ENCODE measurements at regions not wholly inside any gene's neighbourhood (a gene's known extent, or its start where the extent isn't known, plus 50 kb on each side); places are given as distances from the start of the nearest gene placed in this dataset.

GRCh38 chr10:52631648-52632047 lies 140.9 kb downstream of the MBL2 start:
- TF ChIP-seq, protein P1, sequence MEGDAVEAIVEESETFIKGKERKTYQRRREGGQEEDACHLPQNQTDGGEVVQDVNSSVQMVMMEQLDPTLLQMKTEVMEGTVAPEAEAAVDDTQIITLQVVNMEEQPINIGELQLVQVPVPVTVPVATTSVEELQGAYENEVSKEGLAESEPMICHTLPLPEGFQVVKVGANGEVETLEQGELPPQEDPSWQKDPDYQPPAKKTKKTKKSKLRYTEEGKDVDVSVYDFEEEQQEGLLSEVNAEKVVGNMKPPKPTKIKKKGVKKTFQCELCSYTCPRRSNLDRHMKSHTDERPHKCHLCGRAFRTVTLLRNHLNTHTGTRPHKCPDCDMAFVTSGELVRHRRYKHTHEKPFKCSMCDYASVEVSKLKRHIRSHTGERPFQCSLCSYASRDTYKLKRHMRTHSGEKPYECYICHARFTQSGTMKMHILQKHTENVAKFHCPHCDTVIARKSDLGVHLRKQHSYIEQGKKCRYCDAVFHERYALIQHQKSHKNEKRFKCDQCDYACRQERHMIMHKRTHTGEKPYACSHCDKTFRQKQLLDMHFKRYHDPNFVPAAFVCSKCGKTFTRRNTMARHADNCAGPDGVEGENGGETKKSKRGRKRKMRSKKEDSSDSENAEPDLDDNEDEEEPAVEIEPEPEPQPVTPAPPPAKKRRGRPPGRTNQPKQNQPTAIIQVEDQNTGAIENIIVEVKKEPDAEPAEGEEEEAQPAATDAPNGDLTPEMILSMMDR (conservative IDR thresholded peaks at IDR 0.05; ENCODE audit: low read depth, low read length), result no peak
- no peak for TF ChIP-seq EZH2 (IDR thresholded peaks at IDR 0.05; ENCODE audit: low read length, unreplicated experiment)
- no peak for TF ChIP-seq EZH2phosphoT487 (IDR thresholded peaks at IDR 0.05; ENCODE audit: borderline replicate concordance, low read length)
